Kidney tubule cell (primary cell): ENCODE measurements at regions not wholly inside any gene's neighbourhood (a gene's known extent, or its start where the extent isn't known, plus 50 kb on each side); places are given as distances from the start of the nearest gene placed in this dataset.

Experiments
- DNase-seq: peaks from one replicate; pipeline ENCODE4 v3.0.0-alpha.2; 2018; ENCODE audit warnings: low spot score

DNA sequence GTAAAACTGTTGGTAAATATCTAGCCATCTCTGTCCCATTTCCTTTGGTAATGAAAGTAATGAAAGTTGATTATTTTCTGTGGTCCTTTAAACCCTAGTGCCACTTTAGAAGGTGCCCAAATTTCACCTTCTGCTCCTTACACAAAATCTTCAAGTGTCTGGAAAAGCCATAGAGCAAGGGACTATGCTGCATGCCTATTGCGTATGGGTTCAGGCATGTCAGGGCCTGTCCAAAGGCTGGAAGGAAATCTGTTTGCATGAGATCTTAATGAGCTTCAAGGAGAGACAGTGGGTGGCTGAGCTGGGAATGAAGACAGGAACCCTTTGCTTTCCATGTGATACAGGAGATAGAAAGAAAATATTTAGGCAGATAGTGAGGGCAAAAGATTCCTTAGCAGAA lies 66.6 kb upstream of the CCN6 start:
- no peak for DNase-seq

DNA sequence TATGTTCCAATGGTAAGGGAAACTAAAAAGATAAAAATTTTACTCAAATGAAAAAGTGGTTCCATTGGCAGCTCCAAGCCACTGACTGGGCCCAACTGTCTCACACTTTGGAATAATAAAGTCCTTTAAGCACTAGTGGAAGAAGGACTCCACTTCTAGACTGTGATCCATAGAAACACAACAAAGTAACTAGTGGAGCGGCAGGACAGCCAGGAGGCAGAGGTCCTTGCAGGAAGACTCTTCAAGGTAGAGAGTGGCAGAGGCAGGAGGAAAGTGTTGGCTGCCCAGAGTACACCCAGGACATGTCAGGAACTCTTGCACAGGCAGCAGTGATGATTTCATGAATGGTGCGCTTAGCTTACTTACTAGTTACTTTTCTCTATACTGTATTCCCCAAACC lies 65.0 kb upstream of the CCN6 start:
- no peak for DNase-seq

DNA sequence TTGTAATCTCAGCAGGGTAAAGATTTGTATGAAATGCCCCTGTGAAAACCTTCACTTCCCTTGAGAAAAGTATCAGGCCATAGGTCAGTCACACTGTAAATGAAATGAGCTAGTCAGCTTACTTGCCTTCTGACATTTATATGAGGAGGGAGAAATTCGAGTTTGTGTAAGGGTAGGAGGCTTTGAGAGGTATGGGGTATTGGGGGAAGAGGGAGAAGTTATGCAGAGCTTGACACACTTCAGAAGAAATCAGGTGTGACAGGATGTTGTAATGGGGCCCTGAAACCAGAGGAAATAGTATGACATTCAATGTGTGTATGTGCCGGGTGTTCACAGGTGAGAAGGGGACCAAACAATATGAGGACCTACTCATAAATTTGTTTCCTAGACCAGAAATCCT lies 64.2 kb upstream of the CCN6 start:
- DNase-seq: peak; percentile 35

DNA sequence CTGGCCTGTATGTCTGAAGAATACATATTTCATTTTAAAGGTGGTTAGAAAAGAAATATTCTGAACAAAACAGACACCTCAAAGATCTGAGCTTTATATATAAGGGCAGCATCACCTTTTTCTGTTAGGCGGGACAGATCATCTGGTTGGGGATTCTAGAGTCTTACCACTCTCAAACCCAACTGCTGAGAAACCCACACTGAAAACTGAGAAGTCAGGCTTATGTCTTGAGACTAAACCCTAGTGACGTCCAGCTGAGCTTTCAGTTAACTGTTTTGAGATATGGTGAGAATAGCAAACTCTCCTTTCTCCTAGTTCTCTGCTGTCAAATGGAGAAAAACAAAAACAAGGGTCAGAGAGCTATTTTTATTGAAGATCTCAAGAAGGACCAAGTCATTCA lies 63.7 kb upstream of the CCN6 start:
- no peak for DNase-seq

DNA sequence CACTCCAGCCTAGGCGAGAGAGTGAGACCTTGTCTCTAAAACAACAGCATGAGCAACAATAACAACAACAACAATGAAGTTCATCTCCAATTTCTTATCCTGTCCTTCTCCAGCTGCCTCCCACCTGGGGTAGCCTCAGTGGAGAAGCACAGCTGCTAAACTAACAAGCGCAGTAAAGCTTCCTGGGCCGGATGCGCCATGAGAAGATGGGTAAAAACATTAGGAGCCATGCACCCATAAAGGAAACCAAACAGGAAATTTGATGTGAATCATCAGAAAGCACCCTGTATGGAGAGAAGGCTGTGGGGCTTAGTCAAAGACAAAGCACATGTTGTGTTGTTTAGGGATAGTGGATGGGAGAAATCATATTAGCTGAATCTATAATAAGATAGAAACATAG lies 61.1 kb upstream of the CCN6 start:
- peak; percentile 51 for DNase-seq

DNA sequence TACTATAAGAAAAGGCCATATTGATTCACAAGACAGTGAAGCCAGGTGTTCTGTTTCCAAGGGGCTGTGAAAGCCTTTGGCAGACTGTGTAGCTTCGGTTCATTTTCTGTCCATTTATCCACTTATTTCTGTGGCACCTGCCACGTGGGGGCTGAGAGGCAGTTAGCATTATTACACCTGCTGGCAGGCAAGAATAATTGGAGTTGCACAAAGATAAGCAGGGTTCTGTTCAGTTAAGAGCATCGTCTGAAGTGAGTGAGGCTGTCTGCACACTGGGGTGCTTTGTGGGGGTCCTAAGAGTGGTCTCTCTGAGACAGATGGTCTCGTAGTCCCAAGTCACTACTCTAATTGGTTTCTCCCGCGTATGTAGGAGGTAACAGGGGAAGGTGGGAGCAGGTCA lies 60.6 kb upstream of the CCN6 start:
- DNase-seq: no peak

DNA sequence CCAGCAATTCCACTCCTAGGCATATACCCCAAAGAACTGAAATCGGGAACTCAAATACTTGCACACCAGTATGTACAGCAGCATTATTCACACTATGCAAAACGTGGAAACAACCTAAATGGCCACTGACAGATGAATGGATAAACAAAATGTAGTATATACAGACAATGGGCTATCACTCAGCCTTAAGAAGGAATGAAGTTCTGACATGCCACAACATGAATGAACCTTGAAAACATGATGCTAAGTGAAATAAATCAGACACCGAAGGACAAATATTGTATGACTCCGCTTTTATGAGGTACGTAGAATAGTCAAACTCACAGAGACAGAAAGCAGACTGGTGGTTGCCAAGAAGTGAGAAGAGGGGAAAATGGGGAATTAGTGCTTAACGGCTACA lies 59.1 kb upstream of the CCN6 start:
- DNase-seq: no peak

DNA sequence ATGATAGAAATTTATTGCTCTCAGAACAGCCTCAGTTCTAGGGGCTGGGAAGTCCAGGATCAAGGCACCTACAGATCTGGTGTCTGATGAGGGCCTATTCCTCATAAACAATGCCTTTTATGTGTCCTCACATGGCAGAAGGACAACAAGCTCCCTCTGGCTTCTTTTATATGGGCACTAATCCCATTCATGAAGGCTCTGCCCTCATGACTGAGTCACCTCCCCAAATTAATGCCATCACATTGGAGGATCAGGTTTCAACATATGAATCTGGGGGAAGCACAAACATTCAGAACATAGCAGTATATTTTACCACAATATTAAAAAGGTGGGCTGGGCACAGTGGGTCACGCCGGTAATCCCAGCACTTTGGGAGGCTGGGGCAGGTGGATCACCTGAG lies 58.5 kb upstream of the CCN6 start:
- no peak for DNase-seq

DNA sequence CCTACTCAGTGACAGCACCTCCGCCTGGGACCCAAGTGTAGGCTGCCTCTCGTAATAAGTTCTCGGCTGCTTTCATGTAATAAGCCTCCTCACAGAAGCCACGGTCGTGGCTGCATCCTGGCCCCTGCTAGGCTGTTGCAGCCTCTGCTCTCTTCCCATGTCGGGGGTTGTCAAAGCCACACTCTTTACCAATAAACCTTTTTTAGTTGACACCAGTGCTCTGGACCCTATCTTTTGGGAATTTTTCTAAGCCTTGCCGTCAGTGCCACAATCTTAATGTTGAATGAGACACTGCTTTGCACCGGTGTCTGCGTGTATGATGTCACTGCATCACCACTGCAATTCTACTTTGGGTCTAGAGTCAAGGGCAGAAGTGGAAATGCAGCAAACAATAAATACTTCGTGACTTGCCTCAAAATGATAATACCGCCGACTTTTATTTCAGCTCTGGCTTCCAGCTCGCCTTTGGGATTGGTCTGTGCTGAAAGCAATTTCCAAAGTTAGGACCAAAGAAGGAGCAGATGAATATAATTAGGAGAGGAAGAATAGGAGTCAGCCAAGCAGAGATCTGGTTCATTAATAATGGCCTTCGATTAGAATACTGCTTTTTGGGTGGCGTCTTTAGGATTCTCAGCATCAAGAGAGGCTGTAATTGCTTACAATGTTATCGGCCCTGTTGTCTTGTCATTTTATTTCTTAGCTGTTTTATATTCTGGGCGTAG lies 57.6 kb upstream of the CCN6 start:
- DNase-seq: no peak

DNA sequence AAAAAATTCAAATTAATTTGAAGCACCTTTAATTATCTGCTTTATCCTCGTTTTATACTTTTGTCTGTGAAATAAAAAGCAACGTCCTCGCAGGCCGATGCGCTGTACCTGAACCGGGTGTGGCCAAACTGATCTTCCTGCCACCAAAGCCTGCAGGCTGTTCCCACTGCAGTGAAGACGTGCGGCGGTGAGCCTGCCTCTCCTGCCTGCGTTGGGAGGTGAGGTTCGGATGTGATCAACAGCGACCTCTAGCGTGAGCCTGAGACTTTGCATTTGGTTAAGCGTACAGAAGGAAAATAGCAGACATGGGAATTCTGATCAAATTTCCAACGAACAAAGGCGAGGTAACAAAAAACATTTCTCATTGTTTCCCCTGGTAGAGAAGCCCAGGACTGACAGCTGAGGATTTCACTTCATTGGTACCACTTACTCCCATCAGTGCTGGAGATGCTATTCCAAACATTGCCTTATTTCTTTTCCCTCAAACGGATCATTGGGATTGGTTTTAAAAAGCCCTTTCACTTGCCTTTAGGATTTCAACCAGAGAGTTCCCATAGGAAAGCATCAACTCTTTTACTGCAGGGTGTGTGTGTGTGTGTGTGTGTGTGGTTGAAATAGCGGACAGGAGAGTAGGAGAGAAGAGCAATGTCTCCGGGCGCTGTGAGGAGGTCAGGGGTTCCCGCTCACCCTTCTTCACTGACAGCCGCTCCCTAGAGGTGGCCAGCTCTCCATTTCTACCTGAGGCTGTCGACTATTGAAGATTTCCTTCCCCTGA lies 56.6 kb upstream of the CCN6 start:
- DNase-seq: peak; percentile 80

DNA sequence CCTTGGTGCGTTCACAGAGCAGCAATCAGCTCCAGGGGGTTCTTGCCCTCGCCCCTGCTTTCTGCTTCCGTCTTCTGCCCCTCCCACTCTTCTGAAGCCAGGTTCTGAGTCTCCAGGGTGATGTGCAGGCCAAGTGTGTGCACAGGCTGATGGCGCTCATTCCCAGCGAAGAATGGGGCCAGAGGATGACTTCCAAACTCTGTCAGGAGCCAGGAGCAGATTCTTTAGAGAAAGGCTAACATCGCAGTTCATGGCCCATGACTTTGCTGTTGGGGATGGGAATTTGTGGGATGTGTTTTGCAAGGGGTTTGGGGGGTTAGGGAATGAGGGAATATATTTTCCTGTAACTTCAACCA lies 56.1 kb upstream of the CCN6 start:
- no peak for DNase-seq

DNA sequence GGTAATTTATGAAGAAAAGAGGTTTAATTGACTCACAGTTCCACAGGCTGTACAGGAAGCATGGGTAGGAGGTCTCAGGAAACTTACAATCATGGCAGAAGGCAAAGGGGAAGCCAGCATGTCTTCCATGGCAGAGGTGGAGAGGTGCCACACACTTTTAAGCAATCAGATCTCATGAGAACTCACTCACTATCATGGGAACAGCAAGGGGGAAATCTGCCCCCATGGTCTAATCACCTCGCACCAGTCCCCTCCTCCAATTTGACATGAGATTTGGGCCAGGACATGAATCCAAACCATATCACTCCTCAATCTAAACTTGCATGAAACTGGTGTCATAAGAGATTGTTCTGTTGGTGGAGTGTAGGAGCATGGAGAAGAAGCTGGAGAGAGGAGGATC lies 51.6 kb upstream of the CCN6 start:
- no peak for DNase-seq
